ENCODE measurements at regions not wholly inside any gene's neighbourhood (a gene's known extent, or its start where the extent isn't known, plus 50 kb on each side); places are given as distances from the start of the nearest gene placed in this dataset.

GRCh38 chr4:36422607-36423006, 141.2 kb downstream of the DTHD1 start:
- TF ChIP-seq POLR2A (IDR thresholded peaks at IDR 0.05) (no peak), CTCF (IDR thresholded peaks at IDR 0.05) (no peak), POLR2AphosphoS5 (IDR thresholded peaks at IDR 0.05) (no peak), EP300 (IDR thresholded peaks at IDR 0.05) (no peak)
